Ramos (cell line): ENCODE measurements at regions not wholly inside any gene's neighbourhood (a gene's known extent, or its start where the extent isn't known, plus 50 kb on each side); places are given as distances from the start of the nearest gene placed in this dataset.
"Not testable (repeated sequence)": the region's sequence is repeated elsewhere in the genome, so short reads cannot be mapped to it uniquely, and the experiment has no call there.

Source experiments
- in situ Hi-C: fragments of 300-500 bp; cut with MboI; formaldehyde crosslinking; loops from one replicate; pipeline ENCODE4 v1.14.3; 2022; ENCODE audit warnings: low sequenced_read_pairs; ENCODE audit not compliant: unreplicated experiment

- in situ Hi-C loops = loop anchor here (10.0 kb wide), 1 partner anchor 63 kb away; no protein-coding TSS in a partner anchor
Measured at GRCh38 chr22:16911340-16911739, 86.1 kb upstream of the XKR3 start.

DNA sequence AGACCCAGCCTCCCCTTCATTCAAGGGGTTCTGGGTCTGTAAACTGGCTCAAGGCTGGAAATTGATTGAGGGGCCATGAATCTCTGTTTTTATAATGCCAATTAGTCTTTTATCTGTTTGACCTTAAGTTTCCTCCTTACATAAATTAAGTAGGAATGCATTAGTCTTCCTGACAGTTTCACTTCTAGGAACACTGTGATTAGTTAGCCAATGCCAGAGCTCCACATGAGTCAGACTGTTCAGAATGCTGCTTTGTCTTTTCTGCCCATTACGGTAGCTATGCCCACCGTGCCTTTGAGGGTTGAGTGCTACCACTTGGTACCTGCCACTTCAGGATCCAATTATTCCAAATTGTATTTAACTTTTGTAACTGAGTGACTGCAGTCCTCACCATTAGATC lies 76.8 kb upstream of the XKR3 start:
- in situ Hi-C loops = not testable (repeated sequence)

DNA sequence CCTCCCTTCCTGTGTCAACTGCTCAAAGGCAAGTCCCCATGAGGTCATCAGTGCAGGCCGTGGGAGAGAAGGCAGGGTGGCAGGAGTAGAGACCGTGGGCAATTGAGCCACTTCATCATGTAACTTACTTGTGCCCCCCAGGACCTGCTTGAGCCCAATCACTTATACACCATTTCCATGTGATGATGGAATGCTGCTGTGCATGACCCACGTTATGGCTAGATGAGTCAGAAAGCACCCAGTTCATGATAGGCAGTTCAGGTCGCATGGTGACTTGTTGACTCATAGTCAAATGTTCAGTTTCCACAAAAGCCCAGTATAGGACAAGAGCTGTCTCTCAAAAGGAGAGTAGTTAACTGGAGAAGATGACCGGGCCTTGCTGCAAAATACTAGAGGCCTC lies 76.4 kb upstream of the XKR3 start:
- in situ Hi-C loops = not testable (repeated sequence)

DNA sequence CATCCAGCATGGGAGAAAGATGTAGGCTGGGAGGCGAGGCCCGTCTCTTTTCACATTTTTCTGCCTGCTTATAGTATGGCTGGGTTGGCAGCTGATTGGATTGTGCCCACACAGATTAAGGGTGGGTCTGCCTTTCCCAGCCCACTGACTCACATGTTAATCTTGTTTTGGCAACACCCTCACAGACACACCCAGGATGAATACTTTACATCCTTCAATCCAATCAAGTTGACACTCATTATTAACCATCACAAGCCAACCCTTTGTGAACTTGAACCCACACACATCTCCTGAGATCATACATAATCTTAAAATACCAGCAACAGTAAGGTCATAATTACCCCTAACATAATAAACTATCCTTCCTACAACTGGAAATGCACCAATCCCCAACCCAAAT lies 74.1 kb upstream of the XKR3 start:
- in situ Hi-C loops = loop anchor here (25.0 kb wide), 1 partner anchor 462 kb away; no protein-coding TSS in a partner anchor

DNA sequence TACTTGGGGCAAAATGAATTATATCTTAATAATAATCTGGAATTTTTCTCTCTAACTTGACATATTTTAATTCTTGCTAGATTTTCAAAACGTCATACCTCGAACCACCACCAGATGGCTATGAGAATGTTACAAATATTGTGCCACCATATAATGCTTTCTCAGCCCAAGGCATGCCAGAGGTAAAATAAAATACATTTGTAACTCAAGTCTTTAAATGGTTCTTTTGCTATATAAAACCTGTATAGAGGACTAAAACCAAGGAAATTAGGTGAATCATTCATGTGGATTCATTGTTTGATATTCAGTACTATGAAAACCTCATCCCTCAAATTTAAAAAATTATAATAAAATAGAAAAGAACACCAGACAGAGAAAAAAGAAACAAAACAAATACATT lies 72.2 kb upstream of the XKR3 start:
- in situ Hi-C loops = loop anchor here (25.0 kb wide), 1 partner anchor 460 kb away; no protein-coding TSS in a partner anchor

- in situ Hi-C loops = loop anchor here (25.0 kb wide), 1 partner anchor 455 kb away; no protein-coding TSS in a partner anchor
Measured at GRCh38 chr22:16891892-16892291, 66.7 kb upstream of the XKR3 start.

- in situ Hi-C loops = loop anchor here (25.0 kb wide), 1 partner anchor 439 kb away; no protein-coding TSS in a partner anchor
Measured at GRCh38 chr22:16876339-16876738, 51.1 kb upstream of the XKR3 start.
